Activated CD4-positive, alpha-beta T cell treated with anti-CD3 and anti-CD28 coated beads for 36 hours (primary cell): ENCODE measurements at regions not wholly inside any gene's neighbourhood (a gene's known extent, or its start where the extent isn't known, plus 50 kb on each side); places are given as distances from the start of the nearest gene placed in this dataset.

Source experiments
- ATAC-seq: fragments of 200-7000 bp; cut with Tn5 transposase; one replicate; pipeline ENCODE4 v1.10.0; 2021; ENCODE audit warnings: mild to moderate bottlenecking, moderate library complexity
- CTCF ChIA-PET: fragments of 350-600 bp; sonication (Branson Sonifier 250); formaldehyde crosslinking; loops from one replicate; lab custom pipeline; 2021; ENCODE audit warnings: antibody characterized with exemption; lab: Charles Lee
- POLR2A ChIA-PET: fragments of 350-600 bp; sonication (Branson Sonifier 250); formaldehyde crosslinking; loops from one replicate; lab custom pipeline; 2021; ENCODE audit warnings: antibody characterized with exemption, inconsistent platforms; lab: Charles Lee
- DNase-seq: peaks from one replicate; pipeline ENCODE4 v3.0.0-alpha.2; 2020
- H3K27ac Mint-ChIP-seq: one replicate; pipeline ENCODE4 v1.8.0; 2021; ENCODE audit warnings: mixed read lengths
- H3K27me3 Mint-ChIP-seq: one replicate; pipeline ENCODE4 v1.8.0; 2021; ENCODE audit warnings: mixed read lengths
- H3K36me3 Mint-ChIP-seq: one replicate; pipeline ENCODE4 v1.8.0; 2021; ENCODE audit warnings: low read depth, mixed read lengths
- H3K4me1 Mint-ChIP-seq: one replicate; pipeline ENCODE4 v1.8.0; 2021; ENCODE audit warnings: mixed read lengths
- H3K4me3 Mint-ChIP-seq: one replicate; pipeline ENCODE4 v1.8.0; 2021; ENCODE audit warnings: mild to moderate bottlenecking, moderate library complexity, mixed read lengths
- H3K9me3 Mint-ChIP-seq: one replicate; pipeline ENCODE4 v1.8.0; 2021; ENCODE audit warnings: low read depth, mixed read lengths
- intact Hi-C, 2 experiments: fragments of 100-400 bp; cut with DNase I in 1 of 2; cut with micrococcal nuclease in 1 of 2; formaldehyde crosslinking; loops; one replicate each; pipeline versions ENCODE4 v1.14.2 to v1.15.1; 2022 to 2024; cut with DNase I, micrococcal nuclease

GRCh38 chr11:134532921-134533421, 120.9 kb upstream of the B3GAT1 start:
- no peak for DNase-seq
- no peaks in the 10 kb centered on the region for H3K4me1 Mint-ChIP-seq
- peaks cover 6% of the 10 kb centered on the region for H3K27me3 Mint-ChIP-seq
- ChIA-PET CTCF (no interaction called here), POLR2A (no interaction called here)
- H3K4me3 Mint-ChIP-seq: no peak overlapping the region
- no peaks in the 10 kb centered on the region for H3K9me3 Mint-ChIP-seq
- no peak for ATAC-seq
- intact Hi-C loops: no loop called here
- H3K36me3 Mint-ChIP-seq: no peaks in the 10 kb centered on the region
- no peak overlapping the region for H3K27ac Mint-ChIP-seq

- Mint-ChIP-seq H3K36me3 (no peaks in the 10 kb centered on the region), H3K4me1 (no peaks in the 10 kb centered on the region), H3K9me3 (no peaks in the 10 kb centered on the region), H3K27ac (no peak overlapping the region), H3K4me3 (no peak overlapping the region), H3K27me3 (peaks cover 3% of the 10 kb centered on the region)
- intact Hi-C loops: no loop called here
- ChIA-PET CTCF (no interaction called here), POLR2A (no interaction called here)
- ATAC-seq (no peak), DNase-seq (no peak)
Measured at GRCh38 chr11:134532131-134532920, 120.3 kb upstream of the B3GAT1 start.

GRCh38 chr11:134531327-134532130, 119.5 kb upstream of the B3GAT1 start:
- ChIA-PET CTCF (no interaction called here), POLR2A (no interaction called here)
- Mint-ChIP-seq H3K27ac (no peak overlapping the region), H3K4me1 (no peaks in the 10 kb centered on the region), H3K4me3 (no peak overlapping the region), H3K9me3 (no peaks in the 10 kb centered on the region), H3K27me3 (peaks cover 2% of the 10 kb centered on the region), H3K36me3 (no peaks in the 10 kb centered on the region)
- DNase-seq (no peak), ATAC-seq (no peak)
- intact Hi-C loops: no loop called here

GRCh38 chr11:134530636-134531326, 118.7 kb upstream of the B3GAT1 start:
- no peak overlapping the region for H3K27ac Mint-ChIP-seq
- intact Hi-C loops: no loop called here
- DNase-seq: no peak
- H3K9me3 Mint-ChIP-seq: no peaks in the 10 kb centered on the region
- ATAC-seq: no peak
- H3K4me1 Mint-ChIP-seq: no peaks in the 10 kb centered on the region
- ChIA-PET CTCF (no interaction called here), POLR2A (no interaction called here)
- no peak overlapping the region for H3K4me3 Mint-ChIP-seq
- H3K36me3 Mint-ChIP-seq: no peaks in the 10 kb centered on the region
- peaks cover 2% of the 10 kb centered on the region for H3K27me3 Mint-ChIP-seq

- Mint-ChIP-seq H3K27me3 (peaks cover 2% of the 10 kb centered on the region), H3K4me1 (no peaks in the 10 kb centered on the region), H3K4me3 (no peak overlapping the region), H3K27ac (no peak overlapping the region), H3K36me3 (no peaks in the 10 kb centered on the region), H3K9me3 (no peaks in the 10 kb centered on the region)
- ChIA-PET POLR2A (no interaction called here), CTCF (no interaction called here)
- intact Hi-C loops: no loop called here
- DNase-seq (no peak), ATAC-seq (no peak)
Measured at GRCh38 chr11:134529212-134530096, 117.4 kb upstream of the B3GAT1 start.

- CTCF ChIA-PET: no interaction called here
- POLR2A ChIA-PET: no interaction called here
- intact Hi-C loops: no loop called here
Measured at GRCh38 chr11:134528453-134528852, 116.4 kb upstream of the B3GAT1 start.

GRCh38 chr11:134527382-134528243, 115.6 kb upstream of the B3GAT1 start:
- intact Hi-C loops: no loop called here
- Mint-ChIP-seq H3K4me3 (no peak overlapping the region), H3K9me3 (no peaks in the 10 kb centered on the region), H3K27me3 (no peaks in the 10 kb centered on the region), H3K4me1 (no peaks in the 10 kb centered on the region), H3K36me3 (no peaks in the 10 kb centered on the region), H3K27ac (no peak overlapping the region)
- ChIA-PET POLR2A (no interaction called here), CTCF (no interaction called here)
- ATAC-seq: no peak
- DNase-seq: no peak

More at GRCh38 chr11:134528453-134528852, 116.4 kb upstream of the B3GAT1 start:
- Mint-ChIP-seq H3K4me3 (no peak overlapping the region), H3K9me3 (no peaks in the 10 kb centered on the region), H3K27ac (no peak overlapping the region), H3K27me3 (no peaks in the 10 kb centered on the region), H3K4me1 (no peaks in the 10 kb centered on the region), H3K36me3 (no peaks in the 10 kb centered on the region)
- no peak for ATAC-seq
- no peak for DNase-seq

- intact Hi-C loops: no loop called here
- no peak overlapping the region for H3K27ac Mint-ChIP-seq
- DNase-seq: no peak
- H3K27me3 Mint-ChIP-seq: no peaks in the 10 kb centered on the region
- POLR2A ChIA-PET: no interaction called here
- no peak for ATAC-seq
- no peak overlapping the region for H3K4me3 Mint-ChIP-seq
- H3K9me3 Mint-ChIP-seq: no peaks in the 10 kb centered on the region
- no peaks in the 10 kb centered on the region for H3K4me1 Mint-ChIP-seq
- H3K36me3 Mint-ChIP-seq: no peaks in the 10 kb centered on the region
- CTCF ChIA-PET: interaction anchor here (0.8 kb wide), 1 partner anchor 12 kb away, joined by 3 read pairs; no protein-coding TSS in a partner anchor
Measured at GRCh38 chr11:134524896-134525845, 113.1 kb upstream of the B3GAT1 start.

GRCh38 chr11:134524201-134524600, 112.2 kb upstream of the B3GAT1 start:
- no peak for DNase-seq
- ChIA-PET CTCF (interaction anchor here (0.8 kb wide), 1 partner anchor 13 kb away, joined by 3 read pairs; no protein-coding TSS in a partner anchor), POLR2A (no interaction called here)
- H3K9me3 Mint-ChIP-seq: no peaks in the 10 kb centered on the region
- no peak for ATAC-seq
- H3K36me3 Mint-ChIP-seq: no peaks in the 10 kb centered on the region
- intact Hi-C loops: no loop called here
- H3K27ac Mint-ChIP-seq: no peak overlapping the region
- no peaks in the 10 kb centered on the region for H3K27me3 Mint-ChIP-seq
- H3K4me1 Mint-ChIP-seq: no peaks in the 10 kb centered on the region
- H3K4me3 Mint-ChIP-seq: no peak overlapping the region
